H9 (cell line): ENCODE measurements at regions not wholly inside any gene's neighbourhood (a gene's known extent, or its start where the extent isn't known, plus 50 kb on each side); places are given as distances from the start of the nearest gene placed in this dataset.

Experiments used
- DNase-seq: peaks from one replicate; pipeline ENCODE4 v3.0.0-alpha.2; 2017
- H2AFZ ChIP-seq: one replicate; pipeline ENCODE4 v1.6.1; 2013; ENCODE audit warnings: mild to moderate bottlenecking, low read length, control low read depth, moderate library complexity
- H2AK5ac ChIP-seq: 2 replicates; pipeline ENCODE4 v1.6.1; 2013; ENCODE audit warnings: low read length, control low read depth, mixed read lengths; ENCODE audit not compliant: insufficient read length
- H2BK120ac ChIP-seq: one replicate; pipeline ENCODE4 v1.6.1; 2013; ENCODE audit warnings: low read depth, mild to moderate bottlenecking, low read length, control low read depth, inconsistent platforms; ENCODE audit not compliant: poor library complexity, severe bottlenecking
- H2BK12ac ChIP-seq: 2 replicates; pipeline ENCODE4 v1.6.1; 2013; ENCODE audit warnings: low read length, control low read depth, mixed read lengths, low read depth; ENCODE audit not compliant: insufficient read length
- H2BK15ac ChIP-seq: 2 replicates; pipeline ENCODE4 v1.6.1; 2013; ENCODE audit warnings: low read depth, low read length, control low read depth
- H2BK20ac ChIP-seq: one replicate; pipeline ENCODE4 v1.6.1; 2013; ENCODE audit warnings: low read depth, mild to moderate bottlenecking, low read length, control low read depth, inconsistent platforms; ENCODE audit not compliant: poor library complexity, severe bottlenecking
- H2BK5ac ChIP-seq: 2 replicates; pipeline ENCODE4 v1.6.1; 2013; ENCODE audit warnings: low read length, control low read depth, mixed read lengths; ENCODE audit not compliant: insufficient read length
- H3K14ac ChIP-seq: 2 replicates; pipeline ENCODE4 v1.6.1; 2013; ENCODE audit warnings: low read length, control low read depth; ENCODE audit not compliant: insufficient read depth
- H3K18ac ChIP-seq: 2 replicates; pipeline ENCODE4 v1.6.1; 2013; ENCODE audit warnings: low read depth, mild to moderate bottlenecking, mixed read lengths, low read length, control low read depth; ENCODE audit not compliant: insufficient read length
- H3K23ac ChIP-seq: 2 replicates; pipeline ENCODE4 v1.6.1; 2013; ENCODE audit warnings: low read length, control low read depth, mixed read lengths, low read depth; ENCODE audit not compliant: insufficient read length
- H3K23me2 ChIP-seq: 2 replicates; pipeline ENCODE4 v1.6.1; 2013; ENCODE audit warnings: low read depth, mild to moderate bottlenecking, mixed read lengths, low read length, control low read depth; ENCODE audit not compliant: insufficient read length, poor library complexity, severe bottlenecking
- H3K27ac ChIP-seq: 2 replicates; pipeline ENCODE4 v1.5.1; 2013; ENCODE audit warnings: low read length, control low read depth, mixed read lengths, low read depth; ENCODE audit not compliant: insufficient read length
- H3K27me3 ChIP-seq: 2 replicates; pipeline ENCODE4 v1.6.1; 2013; ENCODE audit warnings: low read length, control low read depth, inconsistent platforms; ENCODE audit not compliant: insufficient read depth
- H3K4ac ChIP-seq: 2 replicates; pipeline ENCODE4 v1.6.1; 2013; ENCODE audit warnings: low read depth, mild to moderate bottlenecking, control low read depth, inconsistent platforms, low read length, moderate library complexity
- H3K4me1 ChIP-seq: 2 replicates; pipeline ENCODE4 v1.6.1; 2013; ENCODE audit warnings: low read length, control low read depth, inconsistent platforms; ENCODE audit not compliant: insufficient read depth
- H3K4me2 ChIP-seq: 2 replicates; pipeline ENCODE4 v1.6.1; 2013; ENCODE audit warnings: low read length, control low read depth, mixed read lengths; ENCODE audit not compliant: insufficient read length, insufficient read depth
- H3K56ac ChIP-seq: 2 replicates; pipeline ENCODE4 v1.6.1; 2013; ENCODE audit warnings: low read depth, mild to moderate bottlenecking, mixed read lengths, low read length, control low read depth; ENCODE audit not compliant: insufficient read length
- H3K79me1 ChIP-seq: 2 replicates; pipeline ENCODE4 v1.6.1; 2013; ENCODE audit warnings: low read depth, mild to moderate bottlenecking, moderate library complexity, low read length, control low read depth, inconsistent platforms; ENCODE audit not compliant: insufficient read depth, poor library complexity, severe bottlenecking
- H3K79me2 ChIP-seq: 2 replicates; pipeline ENCODE4 v1.6.1; 2013; ENCODE audit warnings: low read length, control low read depth, inconsistent platforms; ENCODE audit not compliant: insufficient read depth
- H3K9ac ChIP-seq: 2 replicates; pipeline ENCODE4 v1.6.1; 2013; ENCODE audit warnings: low read length, control low read depth, mixed read lengths; ENCODE audit not compliant: insufficient read length; ENCODE audit errors: extremely low read depth
- H3K9me3 ChIP-seq: one replicate; pipeline ENCODE4 v1.6.1; 2013; ENCODE audit warnings: low read depth, low read length, inconsistent platforms; ENCODE audit not compliant: control insufficient read depth
- H3T11ph ChIP-seq: one replicate; pipeline ENCODE4 v1.6.1; 2013; ENCODE audit warnings: mild to moderate bottlenecking, low read length, control low read depth, inconsistent platforms
- H4K20me1 ChIP-seq: one replicate; pipeline ENCODE4 v1.6.1; 2013; ENCODE audit not compliant: control insufficient read depth, insufficient read length, insufficient read depth
- H4K5ac ChIP-seq: 2 replicates; pipeline ENCODE4 v1.6.1; 2013; ENCODE audit warnings: low read depth, mild to moderate bottlenecking, mixed read lengths, low read length, control low read depth; ENCODE audit not compliant: insufficient read length
- H4K8ac ChIP-seq: replicated peaks from 2 replicates; pipeline ENCODE4 v1.6.1; 2013; ENCODE audit warnings: low read length, control low read depth, mixed read lengths, low read depth; ENCODE audit not compliant: insufficient read length
- H4K91ac ChIP-seq: 2 replicates; pipeline ENCODE4 v1.6.1; 2013; ENCODE audit warnings: low read depth, mild to moderate bottlenecking, moderate library complexity, mixed read lengths, low read length, control low read depth; ENCODE audit not compliant: insufficient read length
- H3K27ac Mint-ChIP-seq, 3 experiments: 2 replicates in 2 of 3; 3 replicates in 1 of 3; pipeline ENCODE4 v1.8.0; 2020 to 2021; ENCODE audit warnings: mixed read lengths in 3 of 3, mild to moderate bottlenecking in 1 of 3, moderate library complexity in 1 of 3
- H3K27me3 Mint-ChIP-seq: 2 replicates; pipeline ENCODE4 v1.8.0; 2021; ENCODE audit warnings: low read depth, mild to moderate bottlenecking, moderate library complexity, mixed read lengths
- H3K36me3 Mint-ChIP-seq, 3 experiments: 2 replicates in 2 of 3; 3 replicates in 1 of 3; pipeline ENCODE4 v1.8.0; 2020 to 2021; ENCODE audit warnings: low read depth in 3 of 3, mixed read lengths in 3 of 3; ENCODE audit not compliant: insufficient read depth in 1 of 3
- H3K4me1 Mint-ChIP-seq, 2 experiments: 2 replicates each; pipeline ENCODE4 v1.8.0; 2020; ENCODE audit warnings: mixed read lengths in 2 of 2
- H3K4me3 Mint-ChIP-seq, 2 experiments: 2 replicates in 1 of 2; 3 replicates in 1 of 2; pipeline ENCODE4 v1.8.0; 2020 to 2021; ENCODE audit warnings: mild to moderate bottlenecking in 2 of 2, mixed read lengths in 2 of 2, moderate library complexity in 1 of 2
- H3K9me3 Mint-ChIP-seq, 2 experiments: 2 replicates in 1 of 2; 3 replicates in 1 of 2; pipeline ENCODE4 v1.8.0; 2020; ENCODE audit warnings: mild to moderate bottlenecking in 2 of 2, mixed read lengths in 2 of 2, moderate library complexity in 1 of 2
- CTCF ChIP-seq: fragments of 200-600 bp; sonication (generic); conservative IDR thresholded peaks from 3 replicates; pipeline ENCODE4 v1.8.0; 2021; ENCODE audit warnings: antibody characterized with exemption, mild to moderate bottlenecking
- WGBS: extraction: QIAGEN DNeasy Blood & Tissue Kit; methylation state at CpG from one replicate; pipeline ENCODE4 v1.1.7; 2013; ENCODE audit warnings: missing lambda C conversion rate, low lambda C conversion rate, mixed read lengths; ENCODE audit not compliant: insufficient read length; ENCODE audit errors: extremely low coverage; 5-methylcytosine and 5-hydroxymethylcytosine counted together

DNA sequence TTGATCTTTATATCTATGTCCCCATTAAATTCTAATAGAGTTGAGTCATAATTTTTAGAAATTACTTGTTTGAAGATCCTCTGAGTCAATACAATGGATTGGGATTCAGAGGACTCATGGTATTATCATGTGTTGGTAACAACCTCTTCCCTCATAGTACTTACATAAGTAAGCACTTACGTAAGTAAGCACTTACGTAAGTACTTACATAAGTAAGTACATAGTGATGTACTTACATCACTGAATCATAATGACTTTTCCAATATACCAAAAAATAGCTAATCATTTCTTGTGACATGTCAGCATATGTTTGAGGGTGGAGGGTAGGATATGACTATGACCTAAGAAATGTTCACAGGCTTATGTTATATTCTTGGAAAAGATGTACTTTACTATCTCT lies 740.5 kb downstream of the SORCS1 start:
- Histone ChIP-seq H2BK120ac (no peak overlapping the region), H2BK15ac (no peak overlapping the region), H3K14ac (no peak overlapping the region), H3K23me2 (no peaks in the 10 kb centered on the region), H3T11ph (no peak overlapping the region), H3K4me2 (no peak overlapping the region), H2BK12ac (no peak overlapping the region), H3K18ac (no peak overlapping the region), H2AK5ac (no peak overlapping the region), H3K23ac (no peak overlapping the region), H3K27me3 (no peaks in the 10 kb centered on the region), H3K56ac (no peak overlapping the region), H3K9ac (no peak overlapping the region), H2BK5ac (no peak overlapping the region), H4K91ac (no peak overlapping the region), H4K8ac (no peak overlapping the region), H2BK20ac (no peak overlapping the region), H4K5ac (no peak overlapping the region), H4K20me1 (no peaks in the 10 kb centered on the region), H3K79me1 (no peaks in the 10 kb centered on the region), H3K79me2 (no peaks in the 10 kb centered on the region), H3K27ac (no peak overlapping the region), H3K9me3 (no peaks in the 10 kb centered on the region), H3K4me1 (no peaks in the 10 kb centered on the region), H2AFZ (no peak overlapping the region), H3K4ac (no peak overlapping the region)
- Mint-ChIP-seq H3K4me1 (peaks cover 4 to 5% of the 10 kb centered on the region in 2 experiments; a peak in 3 of 4 replicates), H3K4me3 (no peak overlapping the region), H3K27me3 (peaks cover 1% of the 10 kb centered on the region; the same call in 1 of the 2 replicates), H3K36me3 (no peaks in the 10 kb centered on the region), H3K9me3 (no peaks in the 10 kb centered on the region), H3K27ac (no peak overlapping the region)
- TF ChIP-seq CTCF, result no peak
- DNase-seq, result no peak
- no CpG with 5 or more reads among the region's 2 CpGs for WGBS
